ENCODE measurements at regions not wholly inside any gene's neighbourhood (a gene's known extent, or its start where the extent isn't known, plus 50 kb on each side); places are given as distances from the start of the nearest gene placed in this dataset.
A peak's percentile ranks its signal among the peaks of the same experiment; 100 is the strongest.
"Not testable (repeated sequence)": the region's sequence is repeated elsewhere in the genome, so short reads cannot be mapped to it uniquely, and the experiment has no call there.

- no peak for DNase-seq (ENCODE audit: low read depth in 2 of 2)
Observed at GRCh38 chr3:17908399-17909191, 166.2 kb upstream of the TBC1D5 start.

- no peak for DNase-seq (ENCODE audit: low read depth in 2 of 2)
Observed at GRCh38 chr3:17905996-17906395, 163.6 kb upstream of the TBC1D5 start.

- DNase-seq (ENCODE audit: low read depth in 2 of 2) = no peak
Observed at GRCh38 chr3:17901893-17902292, 159.5 kb upstream of the TBC1D5 start.

- DNase-seq (ENCODE audit: low read depth in 2 of 2) = no peak
Observed at GRCh38 chr3:17894434-17895060, 152.1 kb upstream of the TBC1D5 start.

- DNase-seq (ENCODE audit: low read depth in 2 of 2) = no peak
Observed at GRCh38 chr3:17891139-17891856, 148.9 kb upstream of the TBC1D5 start.

- DNase-seq (ENCODE audit: low read depth in 2 of 2) = no peak
Observed at GRCh38 chr3:17885986-17886385, 143.6 kb upstream of the TBC1D5 start.

GRCh38 chr3:17882981-17883380 is 140.6 kb upstream of the TBC1D5 start:
- no peak for DNase-seq (ENCODE audit: low read depth in 2 of 2)

- DNase-seq (ENCODE audit: low read depth in 2 of 2) = no peak
Observed at GRCh38 chr3:17877299-17877698, 134.9 kb upstream of the TBC1D5 start.

- DNase-seq (ENCODE audit: low read depth in 2 of 2) = no peak
Observed at GRCh38 chr3:17874636-17875035, 132.2 kb upstream of the TBC1D5 start.

- DNase-seq (ENCODE audit: low read depth in 2 of 2) = no peak
Observed at GRCh38 chr3:17872457-17872856, 130.0 kb upstream of the TBC1D5 start.

- DNase-seq (ENCODE audit: low read depth in 2 of 2) = no peak
Observed at GRCh38 chr3:17865631-17866030, 123.2 kb upstream of the TBC1D5 start.

- DNase-seq (ENCODE audit: low read depth in 2 of 2) = no peak
Observed at GRCh38 chr3:17861476-17861875, 119.0 kb upstream of the TBC1D5 start.

GRCh38 chr3:17860840-17861471 is 118.5 kb upstream of the TBC1D5 start:
- not testable (repeated sequence) for DNase-seq (ENCODE audit: low read depth in 2 of 2)

- no peak for DNase-seq (ENCODE audit: low read depth in 2 of 2)
Observed at GRCh38 chr3:17852217-17852616, 109.8 kb upstream of the TBC1D5 start.

GRCh38 chr3:17850448-17850847 is 108.0 kb upstream of the TBC1D5 start:
- no peak for DNase-seq (ENCODE audit: low read depth in 2 of 2)

GRCh38 chr3:17848102-17848501 is 105.7 kb upstream of the TBC1D5 start:
- DNase-seq (ENCODE audit: low read depth in 2 of 2) = no peak

GRCh38 chr3:17847156-17847555 is 104.7 kb upstream of the TBC1D5 start:
- DNase-seq (ENCODE audit: low read depth in 2 of 2) = no peak

- DNase-seq (ENCODE audit: low read depth in 2 of 2) = no peak
Observed at GRCh38 chr3:17846466-17846865, 104.0 kb upstream of the TBC1D5 start.

- DNase-seq (ENCODE audit: low read depth in 2 of 2) = no peak
Observed at GRCh38 chr3:17845026-17845812, 102.8 kb upstream of the TBC1D5 start.

GRCh38 chr3:17844236-17844635 is 101.8 kb upstream of the TBC1D5 start:
- no peak for DNase-seq (ENCODE audit: low read depth in 2 of 2)

GRCh38 chr3:17841190-17841828 is 98.9 kb upstream of the TBC1D5 start:
- peak; percentile 49 to 61 for DNase-seq (ENCODE audit: low read depth in 2 of 2)
